SU-DHL-6 (cell line): ENCODE measurements at regions not wholly inside any gene's neighbourhood (a gene's known extent, or its start where the extent isn't known, plus 50 kb on each side); places are given as distances from the start of the nearest gene placed in this dataset.
A peak's percentile ranks its signal among the peaks of the same experiment; 100 is the strongest.

Experiments used
- H2AFZ ChIP-seq: fragments of 200-600 bp; sonication (generic); 2 replicates; pipeline ENCODE4 v1.6.1; 2014; ENCODE audit warnings: low read depth, mild to moderate bottlenecking, moderate library complexity, mixed read lengths, antibody characterized with exemption, low read length; ENCODE audit not compliant: severe bottlenecking
- H3F3A ChIP-seq: fragments of 200-600 bp; shearing (Covaris generic); 2 replicates; pipeline ENCODE4 v1.6.0; 2016; ENCODE audit warnings: antibody characterized with exemption, mild to moderate bottlenecking; ENCODE audit not compliant: insufficient read depth
- H3K27ac ChIP-seq: fragments of 200-600 bp; sonication (generic); 2 replicates; pipeline ENCODE4 v1.5.1; 2016; ENCODE audit warnings: low read depth, mild to moderate bottlenecking, low read length, moderate library complexity, mixed read lengths
- H3K27me3 ChIP-seq: fragments of 200-600 bp; sonication (generic), shearing (Covaris generic); 2 replicates; pipeline ENCODE4 v1.6.0; 2014; ENCODE audit warnings: mild to moderate bottlenecking, low read length
- H3K36me3 ChIP-seq: fragments of 200-600 bp; sonication (generic); 2 replicates; pipeline ENCODE4 v1.6.1; 2014; ENCODE audit warnings: mild to moderate bottlenecking, low read length, mixed read lengths
- H3K4me2 ChIP-seq: fragments of 300-600, 200-600 bp; shearing (Covaris generic), sonication (generic); 2 replicates; pipeline ENCODE4 v1.6.0; 2014; ENCODE audit warnings: low read length, low read depth, mild to moderate bottlenecking; ENCODE audit not compliant: poor library complexity, severe bottlenecking
- H3K4me3 ChIP-seq: fragments of 200-600 bp; sonication (generic); 2 replicates; pipeline ENCODE4 v1.5.1; 2014; ENCODE audit warnings: antibody characterized with exemption, low read length, mild to moderate bottlenecking, mixed read lengths; ENCODE audit not compliant: insufficient read depth, poor library complexity, severe bottlenecking
- H3K79me2 ChIP-seq: fragments of 200-600 bp; sonication (generic); 2 replicates; pipeline ENCODE4 v1.6.1; 2014; ENCODE audit warnings: mild to moderate bottlenecking, low read length, moderate library complexity; ENCODE audit not compliant: insufficient read depth
- H3K9ac ChIP-seq: fragments of 200-600 bp; sonication (generic); 2 replicates; pipeline ENCODE4 v1.7.0; 2014; ENCODE audit warnings: mild to moderate bottlenecking, low read length
- H3K9me2 ChIP-seq: fragments of 200-600 bp; sonication (generic); replicated peaks from 2 replicates; pipeline ENCODE4 v1.6.1; 2014; ENCODE audit warnings: low read length; ENCODE audit not compliant: insufficient read depth
- H3K9me3 ChIP-seq: fragments of 200-600 bp; sonication (generic); 2 replicates; pipeline ENCODE4 v1.6.1; 2014; ENCODE audit warnings: low read length, mixed read lengths; ENCODE audit not compliant: insufficient read depth
- H4K20me1 ChIP-seq: fragments of 200-600 bp; sonication (generic); 2 replicates; pipeline ENCODE4 v1.6.1; 2014; ENCODE audit warnings: low read depth, mild to moderate bottlenecking, antibody characterized with exemption, low read length, moderate library complexity, mixed read lengths
- CTCF ChIP-seq: fragments of 200-600 bp; sonication (generic); IDR thresholded peaks from one replicate; pipeline ENCODE4 v1.5.1; 2017; ENCODE audit warnings: antibody characterized with exemption, mild to moderate bottlenecking, low read length, moderate library complexity; ENCODE audit not compliant: insufficient read depth, poor library complexity, severe bottlenecking
- EZH2phosphoT487 ChIP-seq: fragments of 200-600 bp; sonication (generic), shearing (Covaris generic); conservative IDR thresholded peaks from 2 replicates; pipeline ENCODE4 v1.6.1; 2018; ENCODE audit warnings: mild to moderate bottlenecking, antibody characterized with exemption, low read length, moderate library complexity, mixed read lengths

- Histone ChIP-seq H3K9me3 (no peaks in the 10 kb centered on the region), H4K20me1 (no peaks in the 10 kb centered on the region), H3K36me3 (no peaks in the 10 kb centered on the region), H3K9me2 (no peaks in the 10 kb centered on the region), H3K9ac (no peak overlapping the region), H3K4me3 (no peak overlapping the region), H3K27ac (no peak overlapping the region), H3F3A (no peaks in the 10 kb centered on the region), H3K27me3 (no peaks in the 10 kb centered on the region), H3K4me2 (no peak overlapping the region), H3K79me2 (no peaks in the 10 kb centered on the region), H2AFZ (no peak overlapping the region)
- TF ChIP-seq EZH2phosphoT487 (no peak), CTCF (peak; percentile 35)
Measured at GRCh38 chr2:216283038-216283900, 89.0 kb downstream of the MARCHF4 start.

GRCh38 chr2:216281876-216282275 is 90.4 kb downstream of the MARCHF4 start:
- Histone ChIP-seq H3K4me2 (no peak overlapping the region), H3K9me2 (no peaks in the 10 kb centered on the region), H3F3A (no peaks in the 10 kb centered on the region), H3K9me3 (no peaks in the 10 kb centered on the region), H3K4me3 (no peak overlapping the region), H3K79me2 (no peaks in the 10 kb centered on the region), H3K36me3 (no peaks in the 10 kb centered on the region), H3K27ac (no peak overlapping the region), H3K9ac (no peak overlapping the region), H3K27me3 (no peaks in the 10 kb centered on the region), H4K20me1 (no peaks in the 10 kb centered on the region), H2AFZ (no peak overlapping the region)
- TF ChIP-seq CTCF: no peak
- TF ChIP-seq EZH2phosphoT487: no peak

- H3K27ac ChIP-seq: no peak overlapping the region
- H2AFZ ChIP-seq: no peak overlapping the region
- no peak overlapping the region for H3K4me3 ChIP-seq
- no peaks in the 10 kb centered on the region for H4K20me1 ChIP-seq
- no peaks in the 10 kb centered on the region for H3F3A ChIP-seq
- TF ChIP-seq CTCF (no peak), EZH2phosphoT487 (no peak)
- no peaks in the 10 kb centered on the region for H3K27me3 ChIP-seq
- no peak overlapping the region for H3K4me2 ChIP-seq
- H3K9ac ChIP-seq: no peak overlapping the region
- H3K9me3 ChIP-seq: no peaks in the 10 kb centered on the region
- H3K36me3 ChIP-seq: no peaks in the 10 kb centered on the region
- H3K79me2 ChIP-seq: no peaks in the 10 kb centered on the region
- no peaks in the 10 kb centered on the region for H3K9me2 ChIP-seq
Measured at GRCh38 chr2:216281316-216281715, 91.0 kb downstream of the MARCHF4 start.
